ENCODE measurements at regions not wholly inside any gene's neighbourhood (a gene's known extent, or its start where the extent isn't known, plus 50 kb on each side); places are given as distances from the start of the nearest gene placed in this dataset.

DNA sequence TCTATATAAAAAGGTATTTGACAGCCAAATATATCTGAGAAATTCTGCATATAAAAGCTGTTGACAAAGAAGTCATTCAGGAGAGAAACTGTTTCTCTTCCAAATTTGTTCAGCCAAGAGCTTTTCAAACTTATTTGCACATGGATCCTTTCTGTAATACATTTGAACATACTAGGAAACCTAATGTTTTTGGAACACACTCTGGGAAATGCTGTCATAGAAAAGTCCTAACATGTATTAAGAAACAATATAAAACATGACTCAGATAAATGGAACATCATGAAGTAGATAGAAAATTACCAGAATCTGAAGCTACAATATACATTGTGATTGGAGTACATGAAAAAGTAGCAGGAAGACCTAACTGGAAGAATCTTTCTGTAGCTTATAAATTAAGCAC lies 781.5 kb upstream of the EPHA5 start:
- no TSS peak for BruUV-seq (replicated peaks)
- no peak for TF ChIP-seq EZH2phosphoT487 (IDR thresholded peaks at IDR 0.05; ENCODE audit: borderline replicate concordance, low read depth, low read length)
- TF ChIP-seq, protein P1, sequence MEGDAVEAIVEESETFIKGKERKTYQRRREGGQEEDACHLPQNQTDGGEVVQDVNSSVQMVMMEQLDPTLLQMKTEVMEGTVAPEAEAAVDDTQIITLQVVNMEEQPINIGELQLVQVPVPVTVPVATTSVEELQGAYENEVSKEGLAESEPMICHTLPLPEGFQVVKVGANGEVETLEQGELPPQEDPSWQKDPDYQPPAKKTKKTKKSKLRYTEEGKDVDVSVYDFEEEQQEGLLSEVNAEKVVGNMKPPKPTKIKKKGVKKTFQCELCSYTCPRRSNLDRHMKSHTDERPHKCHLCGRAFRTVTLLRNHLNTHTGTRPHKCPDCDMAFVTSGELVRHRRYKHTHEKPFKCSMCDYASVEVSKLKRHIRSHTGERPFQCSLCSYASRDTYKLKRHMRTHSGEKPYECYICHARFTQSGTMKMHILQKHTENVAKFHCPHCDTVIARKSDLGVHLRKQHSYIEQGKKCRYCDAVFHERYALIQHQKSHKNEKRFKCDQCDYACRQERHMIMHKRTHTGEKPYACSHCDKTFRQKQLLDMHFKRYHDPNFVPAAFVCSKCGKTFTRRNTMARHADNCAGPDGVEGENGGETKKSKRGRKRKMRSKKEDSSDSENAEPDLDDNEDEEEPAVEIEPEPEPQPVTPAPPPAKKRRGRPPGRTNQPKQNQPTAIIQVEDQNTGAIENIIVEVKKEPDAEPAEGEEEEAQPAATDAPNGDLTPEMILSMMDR (conservative IDR thresholded peaks at IDR 0.05; ENCODE audit: low read length): no peak
- Histone ChIP-seq H3K9me2 (ENCODE audit: insufficient read depth, low read length) (no peaks in the 10 kb centered on the region), H3K4me3 (ENCODE audit: low read depth, low read length, poor library complexity, severe bottlenecking) (no peak overlapping the region), H3K4me2 (ENCODE audit: low read length) (no peak overlapping the region), H4K20me1 (ENCODE audit: insufficient read depth, low read length) (no peaks in the 10 kb centered on the region), H3K36me3 (ENCODE audit: insufficient read depth, low read length) (no peaks in the 10 kb centered on the region), H3K27ac (ENCODE audit: low read depth, low read length, poor library complexity, severe bottlenecking) (no peak overlapping the region), H3K4me1 (ENCODE audit: insufficient read depth, low read length, poor library complexity, severe bottlenecking) (no peaks in the 10 kb centered on the region), H2AFZ (ENCODE audit: low read length) (no peak overlapping the region), H3K9me3 (ENCODE audit: low read length) (no peaks in the 10 kb centered on the region), H3K79me2 (ENCODE audit: insufficient read depth, low read depth, low read length) (no peaks in the 10 kb centered on the region)
- no peak for DNase-seq (ENCODE audit: low spot score)
- intact Hi-C loops (cut with micrococcal nuclease; ENCODE audit: unreplicated experiment): no loop called here
- ChIA-PET POLR2A (interaction anchor here (0.7 kb wide), 1 partner anchor 321 kb away, joined by 3 read pairs; no protein-coding TSS in a partner anchor), CTCF (ENCODE audit: unreplicated experiment) (no interaction called here)

DNA sequence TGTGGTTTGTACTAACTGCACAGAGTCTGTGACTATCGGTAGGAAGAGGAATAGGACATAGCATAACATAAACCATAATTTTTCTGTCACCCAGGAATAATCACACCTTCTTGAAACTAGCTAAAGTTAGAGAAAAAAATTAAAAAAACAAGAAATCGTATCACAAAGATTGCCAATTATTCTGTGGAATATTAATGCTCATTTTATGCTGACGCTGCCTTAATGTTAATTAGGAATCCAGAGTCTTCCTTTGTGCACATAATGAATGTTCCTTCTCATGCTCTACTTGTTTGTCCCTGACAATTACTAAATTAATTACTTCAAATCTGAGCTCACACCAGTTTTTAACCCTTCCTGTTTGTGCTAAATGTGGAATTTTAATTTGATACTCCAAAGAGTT lies 772.7 kb upstream of the EPHA5 start:
- no peaks in the 10 kb centered on the region for H3K4me1 ChIP-seq (ENCODE audit: insufficient read depth, low read length, poor library complexity, severe bottlenecking)
- CTCF ChIA-PET (ENCODE audit: unreplicated experiment): no interaction called here
- no peak overlapping the region for H3K27ac ChIP-seq (ENCODE audit: low read depth, low read length, poor library complexity, severe bottlenecking)
- no peak overlapping the region for H3K4me3 ChIP-seq (ENCODE audit: low read depth, low read length, poor library complexity, severe bottlenecking)
- TF ChIP-seq, protein P1 (conservative IDR thresholded peaks at IDR 0.05; ENCODE audit: low read length): no peak
- no peak for TF ChIP-seq EZH2phosphoT487 (IDR thresholded peaks at IDR 0.05; ENCODE audit: borderline replicate concordance, low read depth, low read length)
- POLR2A ChIA-PET: interaction anchor here (0.5 kb wide), 1 partner anchor 1927 kb away, joined by 3 read pairs; no protein-coding TSS in a partner anchor
- H3K9me3 ChIP-seq (ENCODE audit: low read length): no peaks in the 10 kb centered on the region
- H3K4me2 ChIP-seq (ENCODE audit: low read length): no peak overlapping the region
- no peaks in the 10 kb centered on the region for H3K79me2 ChIP-seq (ENCODE audit: insufficient read depth, low read depth, low read length)
- no peaks in the 10 kb centered on the region for H3K9me2 ChIP-seq (ENCODE audit: insufficient read depth, low read length)
- no peak for DNase-seq (ENCODE audit: low spot score)
- H4K20me1 ChIP-seq (ENCODE audit: insufficient read depth, low read length): no peaks in the 10 kb centered on the region
- no peak overlapping the region for H2AFZ ChIP-seq (ENCODE audit: low read length)
- no peaks in the 10 kb centered on the region for H3K36me3 ChIP-seq (ENCODE audit: insufficient read depth, low read length)
- BruUV-seq (replicated peaks): no TSS peak
- intact Hi-C loops (cut with micrococcal nuclease; ENCODE audit: unreplicated experiment): no loop called here

DNA sequence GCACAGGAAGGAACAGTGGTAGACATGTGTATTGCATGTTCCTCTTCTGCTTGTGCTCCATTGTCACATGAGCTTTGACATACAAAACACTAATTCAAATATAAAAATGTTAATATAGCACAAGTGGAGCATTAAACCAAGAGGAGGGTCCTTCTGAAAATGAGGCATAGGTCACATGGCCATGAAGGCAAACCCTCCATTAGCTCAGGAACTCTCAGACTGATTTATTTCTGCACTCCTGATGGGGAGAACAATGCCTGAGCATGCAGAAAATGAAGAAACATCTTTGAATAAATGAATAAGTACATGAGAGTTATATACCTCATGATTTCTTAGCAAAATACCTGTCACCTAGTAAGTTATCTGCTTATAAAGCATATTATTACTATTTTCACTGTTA lies 769.2 kb upstream of the EPHA5 start:
- BruUV-seq (replicated peaks): no TSS peak
- POLR2A ChIA-PET: no interaction called here
- intact Hi-C loops (cut with micrococcal nuclease; ENCODE audit: unreplicated experiment): no loop called here
- H2AFZ ChIP-seq (ENCODE audit: low read length): no peak overlapping the region
- no peak overlapping the region for H3K4me2 ChIP-seq (ENCODE audit: low read length)
- no peaks in the 10 kb centered on the region for H3K9me3 ChIP-seq (ENCODE audit: low read length)
- no peak for DNase-seq (ENCODE audit: low spot score)
- TF ChIP-seq EZH2phosphoT487 (IDR thresholded peaks at IDR 0.05; ENCODE audit: borderline replicate concordance, low read depth, low read length): no peak
- TF ChIP-seq, protein P1 (conservative IDR thresholded peaks at IDR 0.05; ENCODE audit: low read length): no peak
- no peak overlapping the region for H3K4me3 ChIP-seq (ENCODE audit: low read depth, low read length, poor library complexity, severe bottlenecking)
- no peak overlapping the region for H3K27ac ChIP-seq (ENCODE audit: low read depth, low read length, poor library complexity, severe bottlenecking)
- no peaks in the 10 kb centered on the region for H3K9me2 ChIP-seq (ENCODE audit: insufficient read depth, low read length)
- CTCF ChIA-PET (ENCODE audit: unreplicated experiment): no interaction called here
- no peaks in the 10 kb centered on the region for H3K79me2 ChIP-seq (ENCODE audit: insufficient read depth, low read depth, low read length)
- H3K4me1 ChIP-seq (ENCODE audit: insufficient read depth, low read length, poor library complexity, severe bottlenecking): no peaks in the 10 kb centered on the region
- H4K20me1 ChIP-seq (ENCODE audit: insufficient read depth, low read length): no peaks in the 10 kb centered on the region
- H3K36me3 ChIP-seq (ENCODE audit: insufficient read depth, low read length): no peaks in the 10 kb centered on the region

All from OCI-LY7 (cell line).